CD14-positive monocyte (primary cell): ENCODE measurements at regions not wholly inside any gene's neighbourhood (a gene's known extent, or its start where the extent isn't known, plus 50 kb on each side); places are given as distances from the start of the nearest gene placed in this dataset.

Experiments
- DNase-seq, 3 donors: peaks; one replicate each; pipeline ENCODE4 v3.0.0-alpha.2; 2011 to 2022
- H2AFZ ChIP-seq: 2 replicates; pipeline ENCODE4 v1.6.0; 2012; ENCODE audit warnings: mild to moderate bottlenecking, low read depth, low read length, inconsistent platforms; ENCODE audit not compliant: insufficient read depth, poor library complexity, severe bottlenecking
- H3K27ac ChIP-seq, 2 donors: 1 replicate in 1 of 2; 2 replicates in 1 of 2; pipeline ENCODE4 v1.5.1; 2012 to 2013; ENCODE audit warnings: low read length in 2 of 2, control low read depth in 1 of 2, inconsistent platforms in 1 of 2, low read depth in 1 of 2, mild to moderate bottlenecking in 1 of 2
- H3K27me3 ChIP-seq, 2 donors: one replicate each; pipeline versions ENCODE4 v1.6.0 to v1.6.1; 2011 to 2013; ENCODE audit warnings: low read length in 2 of 2; ENCODE audit not compliant: control insufficient read depth in 2 of 2, insufficient read depth in 2 of 2
- H3K36me3 ChIP-seq, 2 donors: replicated peaks in 1 of 2; 1 replicate in 1 of 2; 2 replicates in 1 of 2; pipeline versions ENCODE4 v1.5.1 to v1.6.1; 2012 to 2013; ENCODE audit warnings: low read length in 2 of 2, control low read depth in 1 of 2, inconsistent platforms in 1 of 2, mild to moderate bottlenecking in 1 of 2; ENCODE audit not compliant: insufficient read depth in 2 of 2, control insufficient read depth in 1 of 2
- H3K4me1 ChIP-seq, 2 donors: 1 replicate in 1 of 2; 2 replicates in 1 of 2; pipeline versions ENCODE4 v1.5.1 to v1.6.1; 2012 to 2013; ENCODE audit warnings: low read length in 2 of 2, control low read depth in 1 of 2, inconsistent platforms in 1 of 2, mild to moderate bottlenecking in 1 of 2, moderate library complexity in 1 of 2; ENCODE audit not compliant: insufficient read depth in 2 of 2, control insufficient read depth in 1 of 2
- H3K4me2 ChIP-seq: replicated peaks from 2 replicates; pipeline ENCODE3; 2012; ENCODE audit warnings: low read length, moderate library complexity, mild to moderate bottlenecking; ENCODE audit not compliant: poor library complexity, severe bottlenecking; ENCODE audit errors: extremely low read depth
- H3K4me3 ChIP-seq, 3 experiments: fragments of 200-600 bp in 1 of 3; sonication (generic) in 1 of 3; replicated peaks in 1 of 3; 1 replicate in 2 of 3; 2 replicates in 1 of 3; pipeline ENCODE4 v1.5.1; 2011 to 2013; ENCODE audit warnings: low read length in 3 of 3, mild to moderate bottlenecking in 3 of 3, control low read depth in 2 of 3, low read depth in 2 of 3, inconsistent platforms in 1 of 3, moderate library complexity in 1 of 3
- H3K79me2 ChIP-seq: 2 replicates; pipeline ENCODE4 v1.6.0; 2012; ENCODE audit warnings: mild to moderate bottlenecking, control low read depth, inconsistent platforms, low read length, moderate library complexity; ENCODE audit not compliant: insufficient read depth
- H3K9ac ChIP-seq: 2 replicates; pipeline ENCODE4 v1.6.0; 2017; ENCODE audit warnings: low read length, mild to moderate bottlenecking; ENCODE audit not compliant: insufficient read depth, poor library complexity, severe bottlenecking
- H3K9me3 ChIP-seq, 2 donors: replicated peaks in 1 of 2; 1 replicate in 1 of 2; 2 replicates in 1 of 2; pipeline versions ENCODE4 v1.5.1 to v1.6.1; 2012 to 2013; ENCODE audit warnings: low read length in 2 of 2, control low read depth in 1 of 2; ENCODE audit not compliant: control insufficient read depth in 1 of 2, insufficient read depth in 1 of 2
- H4K20me1 ChIP-seq: 2 replicates; pipeline ENCODE4 v1.6.0; 2012; ENCODE audit warnings: mild to moderate bottlenecking, low read length, control low read depth, moderate library complexity; ENCODE audit not compliant: insufficient read depth
- H3K27ac Mint-ChIP-seq, 7 donors: one replicate each; pipeline ENCODE4 v1.8.0; 2020; ENCODE audit warnings: mild to moderate bottlenecking in 7 of 7, mixed read lengths in 7 of 7, moderate library complexity in 6 of 7, inconsistent platforms in 2 of 7
- H3K27me3 Mint-ChIP-seq, 3 donors: one replicate each; pipeline ENCODE4 v1.8.0; 2021 to 2022; ENCODE audit warnings: low read depth in 3 of 3, mild to moderate bottlenecking in 3 of 3, mixed read lengths in 3 of 3, moderate library complexity in 3 of 3, inconsistent platforms in 1 of 3
- H3K36me3 Mint-ChIP-seq, 2 donors: one replicate each; pipeline ENCODE4 v1.8.0; 2020; ENCODE audit warnings: mixed read lengths in 2 of 2, inconsistent platforms in 1 of 2, mild to moderate bottlenecking in 1 of 2
- H3K4me1 Mint-ChIP-seq: one replicate; pipeline ENCODE4 v1.8.0; 2020; ENCODE audit warnings: mild to moderate bottlenecking, mixed read lengths
- H3K4me3 Mint-ChIP-seq, 2 donors: one replicate each; pipeline ENCODE4 v1.8.0; 2020; ENCODE audit warnings: mild to moderate bottlenecking in 2 of 2, mixed read lengths in 2 of 2, moderate library complexity in 1 of 2
- H3K9me3 Mint-ChIP-seq, 7 donors: one replicate each; pipeline ENCODE4 v1.8.0; 2020 to 2022; ENCODE audit warnings: mixed read lengths in 7 of 7, mild to moderate bottlenecking in 6 of 7, moderate library complexity in 6 of 7, inconsistent platforms in 2 of 7
- WGBS: methylation state at CpG from one replicate; pipeline ENCODE4 v1.1.5; 2013; ENCODE audit warnings: missing lambda C conversion rate; ENCODE audit not compliant: insufficient coverage; 5-methylcytosine and 5-hydroxymethylcytosine counted together
- intact Hi-C, 2 donors: fragments of 100-400 bp; cut with micrococcal nuclease; formaldehyde crosslinking; loops; one replicate each; pipeline versions ENCODE4 v1.15.0 to v1.15.1; 2023
- TF ChIP-seq, protein P1 (sequence below): fragments of 200-600 bp; IDR thresholded peaks from one replicate; pipeline ENCODE4 v1.8.0; 2022; ENCODE audit warnings: antibody characterized with exemption, mild to moderate bottlenecking

DNA sequence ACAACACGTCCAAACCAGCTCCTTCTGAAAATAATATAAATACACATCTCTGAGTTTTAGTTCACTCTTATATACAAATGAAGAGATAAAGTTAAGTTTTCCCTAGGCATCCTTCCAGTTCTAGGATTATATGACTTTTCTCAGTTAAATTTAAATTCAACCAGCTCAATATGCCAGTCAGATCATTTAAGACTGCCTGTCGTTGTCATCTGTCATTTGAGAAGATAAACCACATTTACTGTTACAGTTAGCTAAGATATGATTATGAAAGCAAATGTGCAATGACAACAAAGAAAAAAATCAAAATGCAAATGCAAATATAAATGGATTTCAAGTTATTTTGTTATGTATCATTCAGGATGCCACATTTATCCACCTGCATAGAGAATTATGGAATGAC, 671.7 kb upstream of the GOT2 start:
- Mint-ChIP-seq H3K27me3 (peaks cover 0 to 2% (median 0%) of the 10 kb centered on the region in 3 donors), H3K4me3 (no peak overlapping the region), H3K36me3 (no peaks in the 10 kb centered on the region), H3K27ac (no peak overlapping the region), H3K4me1 (no peaks in the 10 kb centered on the region), H3K9me3 (peaks cover 0 to 8% (median 2%) of the 10 kb centered on the region in 7 donors)
- TF ChIP-seq, protein P1, sequence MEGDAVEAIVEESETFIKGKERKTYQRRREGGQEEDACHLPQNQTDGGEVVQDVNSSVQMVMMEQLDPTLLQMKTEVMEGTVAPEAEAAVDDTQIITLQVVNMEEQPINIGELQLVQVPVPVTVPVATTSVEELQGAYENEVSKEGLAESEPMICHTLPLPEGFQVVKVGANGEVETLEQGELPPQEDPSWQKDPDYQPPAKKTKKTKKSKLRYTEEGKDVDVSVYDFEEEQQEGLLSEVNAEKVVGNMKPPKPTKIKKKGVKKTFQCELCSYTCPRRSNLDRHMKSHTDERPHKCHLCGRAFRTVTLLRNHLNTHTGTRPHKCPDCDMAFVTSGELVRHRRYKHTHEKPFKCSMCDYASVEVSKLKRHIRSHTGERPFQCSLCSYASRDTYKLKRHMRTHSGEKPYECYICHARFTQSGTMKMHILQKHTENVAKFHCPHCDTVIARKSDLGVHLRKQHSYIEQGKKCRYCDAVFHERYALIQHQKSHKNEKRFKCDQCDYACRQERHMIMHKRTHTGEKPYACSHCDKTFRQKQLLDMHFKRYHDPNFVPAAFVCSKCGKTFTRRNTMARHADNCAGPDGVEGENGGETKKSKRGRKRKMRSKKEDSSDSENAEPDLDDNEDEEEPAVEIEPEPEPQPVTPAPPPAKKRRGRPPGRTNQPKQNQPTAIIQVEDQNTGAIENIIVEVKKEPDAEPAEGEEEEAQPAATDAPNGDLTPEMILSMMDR: no peak
- intact Hi-C loops: no loop called here
- Histone ChIP-seq H3K4me1 (no peaks in the 10 kb centered on the region), H3K27ac (no peak overlapping the region), H3K9me3 (no peaks in the 10 kb centered on the region), H3K4me2 (no peak overlapping the region), H3K79me2 (no peaks in the 10 kb centered on the region), H3K36me3 (no peaks in the 10 kb centered on the region), H3K27me3 (no peaks in the 10 kb centered on the region), H3K9ac (no peak overlapping the region), H3K4me3 (no peak overlapping the region), H4K20me1 (no peaks in the 10 kb centered on the region), H2AFZ (no peak overlapping the region)
- DNase-seq: no peak
- WGBS: no CpG with 5 or more reads among the region's 2 CpGs

DNA sequence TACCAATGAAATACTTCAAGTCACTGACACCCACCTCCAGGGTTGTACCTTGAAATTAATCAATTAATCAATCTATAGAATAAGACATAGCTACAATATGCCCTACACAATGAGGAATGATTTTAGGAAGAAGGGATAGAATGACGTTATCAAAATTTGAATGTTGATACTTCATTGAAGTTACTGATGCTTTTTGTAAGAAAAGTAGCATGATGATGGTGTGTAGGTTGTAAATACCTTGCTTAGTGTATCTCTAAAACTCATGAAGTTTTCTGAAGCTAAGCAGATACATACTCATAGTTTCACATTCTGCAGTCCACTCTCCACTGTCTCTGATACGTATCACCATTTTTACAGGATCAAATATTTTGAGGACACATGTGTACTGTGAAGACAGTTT, 670.4 kb upstream of the GOT2 start:
- TF ChIP-seq, protein P1: no peak
- no peaks in the 10 kb centered on the region for H4K20me1 ChIP-seq
- no peak for DNase-seq
- no peaks in the 10 kb centered on the region for H3K4me1 Mint-ChIP-seq
- H3K4me1 ChIP-seq: no peaks in the 10 kb centered on the region
- peaks cover 0 to 8% (median 2%) of the 10 kb centered on the region in 7 donors for H3K9me3 Mint-ChIP-seq
- no peak overlapping the region for H3K4me3 ChIP-seq
- H3K27ac Mint-ChIP-seq: no peak overlapping the region
- no peaks in the 10 kb centered on the region for H3K79me2 ChIP-seq
- H3K4me3 Mint-ChIP-seq: no peak overlapping the region
- no peaks in the 10 kb centered on the region for H3K27me3 ChIP-seq
- H3K9me3 ChIP-seq: no peaks in the 10 kb centered on the region
- no peak overlapping the region for H3K27ac ChIP-seq
- no CpG with 5 or more reads among the region's 2 CpGs for WGBS
- no peak overlapping the region for H2AFZ ChIP-seq
- no peaks in the 10 kb centered on the region for H3K36me3 Mint-ChIP-seq
- H3K4me2 ChIP-seq: no peak overlapping the region
- no peak overlapping the region for H3K9ac ChIP-seq
- H3K27me3 Mint-ChIP-seq: no peaks in the 10 kb centered on the region
- intact Hi-C loops: no loop called here
- no peaks in the 10 kb centered on the region for H3K36me3 ChIP-seq
